GM12878 (cell line): ENCODE measurements at regions not wholly inside any gene's neighbourhood (a gene's known extent, or its start where the extent isn't known, plus 50 kb on each side); places are given as distances from the start of the nearest gene placed in this dataset.

Experiments used
- ATAC-seq: fragments of 200-7000 bp; cut with Tn5 transposase; 3 replicates; pipeline ENCODE4 v1.9.1; 2020; ENCODE audit warnings: mild to moderate bottlenecking, moderate library complexity
- BruUV-seq: library from RNA; stranded (reverse); fragments of 400-500 nt; replicated peaks from 2 replicates; lab custom pipeline; 2021; lab: Mats Ljungman, UMichigan
- CTCF ChIA-PET: fragments of 300-600 bp; sonication (Branson Sonifier 250); formaldehyde crosslinking; extraction: SDS; loops from one replicate; lab custom pipeline; 2021; ENCODE audit warnings: inconsistent platforms; lab: Yijun Ruan, JAX
- POLR2A ChIA-PET: fragments of 350-600 bp; formaldehyde crosslinking; extraction: SDS; loops from one replicate; lab custom pipeline; 2021; ENCODE audit warnings: inconsistent platforms; lab: Charles Lee
- RAD21 ChIA-PET: fragments of 300-600 bp; sonication (Branson Sonifier 250); formaldehyde crosslinking; loops from one replicate; lab custom pipeline; 2023; ENCODE audit warnings: antibody characterized with exemption; ENCODE audit not compliant: unreplicated experiment; lab: Charles Lee
- SMC1A ChIA-PET: fragments of 300-600 bp; sonication (Branson Sonifier 250); formaldehyde crosslinking; loops from one replicate; lab custom pipeline; 2023; ENCODE audit not compliant: unreplicated experiment, uncharacterized antibody; lab: Charles Lee
- DNase-seq: peaks from one replicate; pipeline ENCODE4 v3.0.0-alpha.2; 2011; ENCODE audit warnings: low read depth, low spot score
- FAIRE-seq: peaks from 3 replicates; lab custom pipeline; 2011; peaks lifted over from hg19 to GRCh38; lab: Jason Lieb, UNC
- H2AFZ ChIP-seq: 2 replicates; pipeline ENCODE4 v1.6.0; 2011; ENCODE audit warnings: low read depth, low read length, control low read depth; ENCODE audit not compliant: control insufficient read depth
- H3K27ac ChIP-seq: 2 replicates; pipeline ENCODE4 v1.5.1; 2011; ENCODE audit warnings: control low read depth; ENCODE audit not compliant: control insufficient read depth, insufficient read depth
- H3K27me3 ChIP-seq, 2 experiments: replicated peaks in 1 of 2; 2 replicates each; pipeline versions ENCODE4 v1.6.0 to v1.6.1; 2011; ENCODE audit warnings: low read length in 1 of 2; ENCODE audit not compliant: control insufficient read depth in 2 of 2, insufficient read depth in 2 of 2
- H3K36me3 ChIP-seq, 2 experiments: 2 replicates each; pipeline ENCODE4 v1.5.1; 2011; ENCODE audit warnings: low read length in 1 of 2; ENCODE audit not compliant: control insufficient read depth in 2 of 2, insufficient read depth in 2 of 2
- H3K4me1 ChIP-seq: 2 replicates; pipeline ENCODE4 v1.6.1; 2011; ENCODE audit warnings: mild to moderate bottlenecking, low read length, moderate library complexity, mixed read lengths; ENCODE audit not compliant: control insufficient read depth, insufficient read depth
- H3K4me2 ChIP-seq: 2 replicates; pipeline ENCODE4 v1.6.0; 2011; ENCODE audit warnings: control low read depth; ENCODE audit not compliant: control insufficient read depth, insufficient read depth
- H3K4me3 ChIP-seq: fragments of 200-600 bp; sonication (generic); 2 replicates; pipeline ENCODE4 v1.5.1; 2016
- H3K79me2 ChIP-seq: 2 replicates; pipeline ENCODE4 v1.6.0; 2011; ENCODE audit warnings: low read length; ENCODE audit not compliant: control insufficient read depth, insufficient read depth
- H3K9ac ChIP-seq: 2 replicates; pipeline ENCODE4 v1.8.0; 2011; ENCODE audit warnings: low read length, control low read depth, mixed read lengths; ENCODE audit not compliant: control insufficient read depth, insufficient read depth
- H3K9me3 ChIP-seq: replicated peaks from 3 replicates; pipeline ENCODE4 v1.5.1; 2011; ENCODE audit warnings: mild to moderate bottlenecking, low read length; ENCODE audit not compliant: control insufficient read depth, insufficient read depth
- H4K20me1 ChIP-seq: 2 replicates; pipeline ENCODE4 v1.6.0; 2011; ENCODE audit not compliant: control insufficient read depth, insufficient read depth
- ATF7 ChIP-seq: fragments of 450-650 bp; IDR thresholded peaks from 2 replicates; pipeline ENCODE4 v1.6.1; 2016; ENCODE audit warnings: low read depth, mild to moderate bottlenecking
- CTCF ChIP-seq, 3 experiments: IDR thresholded peaks in 2 of 3; conservative IDR thresholded peaks in 1 of 3; 2 replicates each; pipeline ENCODE4 v1.5.1; 2011; ENCODE audit warnings: low read depth in 3 of 3, low read length in 3 of 3, mild to moderate bottlenecking in 3 of 3, control low read depth in 2 of 3, moderate library complexity in 2 of 3, inconsistent platforms in 1 of 3, mixed read lengths in 1 of 3; ENCODE audit not compliant: control insufficient read depth in 2 of 3, insufficient read depth in 1 of 3; ENCODE audit errors: extremely low read depth in 1 of 3
- DPF2 ChIP-seq: fragments of 450-650 bp; IDR thresholded peaks from 2 replicates; pipeline ENCODE4 v1.6.1; 2017; ENCODE audit warnings: mild to moderate bottlenecking
- FOXK2 ChIP-seq: fragments of 450-650 bp; IDR thresholded peaks from 2 replicates; pipeline ENCODE4 v1.6.1; 2017; ENCODE audit warnings: mild to moderate bottlenecking, moderate library complexity
- WGBS: methylation state at CpG from one replicate; pipeline ENCODE4 v1.1.6; 2016; ENCODE audit warnings: low lambda C conversion rate; ENCODE audit not compliant: insufficient replicate concordance, insufficient coverage; ENCODE audit errors: missing lambda C conversion rate; 5-methylcytosine and 5-hydroxymethylcytosine counted together
- in situ Hi-C: fragments of 300-500 bp; cut with MboI; formaldehyde crosslinking; loops from 9 replicates; pipeline ENCODE4 v1.14.3; 2018; ENCODE audit warnings: mixed read lengths
- intact Hi-C: fragments of 100-400 bp; cut with micrococcal nuclease; formaldehyde crosslinking; loops from one replicate; pipeline ENCODE4 v1.14.2; 2022; ENCODE audit not compliant: unreplicated experiment

DNA sequence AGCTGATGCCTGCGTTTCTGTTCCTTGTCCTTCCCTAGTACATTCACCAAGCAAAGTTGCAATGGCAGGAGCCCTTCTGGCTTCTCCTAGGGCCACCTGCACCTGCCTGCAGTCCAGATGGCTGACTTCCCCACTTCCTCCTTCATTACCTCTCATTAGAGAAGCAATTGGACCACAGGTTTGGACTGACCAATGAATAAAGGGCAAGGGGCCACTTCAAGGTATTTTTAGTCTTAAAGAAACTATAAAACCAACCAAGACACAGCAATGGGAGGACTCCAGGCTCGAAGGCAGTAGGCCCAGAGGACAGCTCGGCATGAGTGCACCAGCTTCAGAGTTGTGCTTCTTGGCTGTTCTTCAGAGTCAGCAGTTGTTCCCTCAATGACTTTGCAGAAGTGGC lies 60.8 kb upstream of the ROR1 start:
- ChIA-PET POLR2A (no interaction called here), SMC1A (no interaction called here), CTCF (interaction anchor here (1.0 to 1.6 kb wide), 2 partner anchors 21 to 35 kb away, joined by 3 to 4 read pairs; no protein-coding TSS in a partner anchor), RAD21 (no interaction called here)
- no peak overlapping the region for H3K9ac ChIP-seq
- ATAC-seq (no peak), FAIRE-seq (no peak)
- in situ Hi-C loops: no loop called here
- 20% methylated on average over 3 of the region's 3 CpGs for WGBS
- H3K27me3 ChIP-seq: no peaks in the 10 kb centered on the region; a peak in 1 of 4 replicates
- no peak overlapping the region for H3K4me3 ChIP-seq
- no peaks in the 10 kb centered on the region for H3K79me2 ChIP-seq
- no peak overlapping the region for H3K27ac ChIP-seq
- H3K9me3 ChIP-seq: no peaks in the 10 kb centered on the region
- H3K36me3 ChIP-seq: no peaks in the 10 kb centered on the region
- no TSS peak for BruUV-seq
- no peak overlapping the region for H3K4me2 ChIP-seq
- H3K4me1 ChIP-seq: no peaks in the 10 kb centered on the region
- TF ChIP-seq DPF2: no peak
- no peak for TF ChIP-seq FOXK2
- no peak for TF ChIP-seq ATF7
- TF ChIP-seq CTCF (IDR thresholded peaks at IDR 0.05 in 2 of 3, conservative IDR thresholded peaks at IDR 0.05 in 1 of 3; ENCODE audit: control insufficient read depth in 2 of 3, extremely low read depth in 1 of 3, insufficient read depth in 1 of 3, low read depth in 3 of 3, low read length in 3 of 3): no peak
- TF ChIP-seq, all 136 proteins: peak for 0
- DNase-seq: no peak
- no peaks in the 10 kb centered on the region for H4K20me1 ChIP-seq
- intact Hi-C loops: no loop called here
- no peak overlapping the region for H2AFZ ChIP-seq
